Neural progenitor cell (in vitro differentiated cells): ENCODE measurements at regions not wholly inside any gene's neighbourhood (a gene's known extent, or its start where the extent isn't known, plus 50 kb on each side); places are given as distances from the start of the nearest gene placed in this dataset. TPM values are rescaled to one million over a fixed set of nuclear protein-coding genes. Genes with fewer than 3 reads are reported as not detected.
A peak's percentile ranks its signal among the peaks of the same experiment; 100 is the strongest.

Experiments
- DNase-seq: peaks from one replicate; pipeline ENCODE4 v3.0.0-alpha.2; 2016; ENCODE audit warnings: low spot score
- H2AFZ ChIP-seq: fragments of 200-600 bp; sonication (generic); replicated peaks from 2 replicates; pipeline ENCODE4 v1.6.1; 2016; ENCODE audit warnings: antibody characterized with exemption
- H3F3A ChIP-seq: fragments of 200-600 bp; sonication (generic); 2 replicates; pipeline ENCODE4 v1.6.1; 2016; ENCODE audit warnings: antibody characterized with exemption, low read depth
- H3K27ac ChIP-seq: fragments of 200-600 bp; sonication (generic); 2 replicates; pipeline ENCODE4 v1.5.1; 2016; ENCODE audit warnings: mild to moderate bottlenecking
- H3K27me3 ChIP-seq: fragments of 200-600 bp; sonication (generic); 2 replicates; pipeline ENCODE4 v1.6.1; 2016; ENCODE audit warnings: mild to moderate bottlenecking, moderate library complexity
- H3K36me3 ChIP-seq: fragments of 200-600 bp; sonication (generic); 2 replicates; pipeline ENCODE4 v1.5.1; 2016
- H3K4me1 ChIP-seq: fragments of 200-600 bp; sonication (generic); 2 replicates; pipeline ENCODE4 v1.6.1; 2016; ENCODE audit warnings: mixed run types
- H3K4me2 ChIP-seq: fragments of 200-600 bp; sonication (generic); 2 replicates; pipeline ENCODE4 v1.6.1; 2016
- H3K4me3 ChIP-seq: fragments of 200-600 bp; sonication (generic); 2 replicates; pipeline ENCODE4 v1.5.1; 2016
- H3K79me2 ChIP-seq: fragments of 200-600 bp; sonication (generic); 2 replicates; pipeline ENCODE4 v1.6.1; 2016; ENCODE audit warnings: low read depth
- H3K9ac ChIP-seq: fragments of 200-600 bp; sonication (generic); 2 replicates; pipeline ENCODE4 v1.6.1; 2016
- H3K9me3 ChIP-seq: fragments of 200-600 bp; sonication (generic); 2 replicates; pipeline ENCODE4 v1.5.1; 2016; ENCODE audit warnings: low read depth
- H4K20me1 ChIP-seq: fragments of 200-600 bp; sonication (generic); 2 replicates; pipeline ENCODE4 v1.6.1; 2016; ENCODE audit warnings: low read depth
- H3K27ac Mint-ChIP-seq: 3 replicates; pipeline ENCODE4 v1.8.0; 2021; ENCODE audit warnings: mixed read lengths
- H3K27me3 Mint-ChIP-seq: 2 replicates; pipeline ENCODE4 v1.8.0; 2022; ENCODE audit warnings: low read depth, mild to moderate bottlenecking, inconsistent platforms, moderate library complexity, mixed read lengths; ENCODE audit not compliant: insufficient read depth
- H3K36me3 Mint-ChIP-seq: 3 replicates; pipeline ENCODE4 v1.8.0; 2021; ENCODE audit warnings: mixed read lengths
- H3K4me1 Mint-ChIP-seq: 3 replicates; pipeline ENCODE4 v1.8.0; 2021; ENCODE audit warnings: mixed read lengths
- H3K4me3 Mint-ChIP-seq: 3 replicates; pipeline ENCODE4 v1.8.0; 2021; ENCODE audit warnings: mild to moderate bottlenecking, moderate library complexity, mixed read lengths
- H3K9me3 Mint-ChIP-seq: 3 replicates; pipeline ENCODE4 v1.8.0; 2020; ENCODE audit warnings: mixed read lengths
- EZH2 ChIP-seq: fragments of 200-600 bp; sonication (generic); IDR thresholded peaks from 2 replicates; pipeline ENCODE4 v1.6.1; 2017; ENCODE audit warnings: antibody characterized with exemption, mild to moderate bottlenecking, moderate library complexity
- EZH2phosphoT487 ChIP-seq: fragments of 200-600 bp; sonication (generic); IDR thresholded peaks from 2 replicates; pipeline ENCODE4 v1.6.1; 2017; ENCODE audit warnings: antibody characterized with exemption
- microRNA counts: library from miRNA; unstranded; fragments of <30 nt; microRNA quantifications from one replicate; lab custom pipeline; 2016
- small RNA-seq: library from RNA; depleted of rRNA; stranded (forward); fragments of <200 nt; gene quantifications from one replicate; pipeline ENCODE3, GENCODE V24; 2015
- TF ChIP-seq, protein P1 (sequence below): fragments of 200-600 bp; sonication (generic); IDR thresholded peaks from 2 replicates; pipeline ENCODE4 v1.5.1; 2017; ENCODE audit warnings: antibody characterized with exemption, mild to moderate bottlenecking

- Histone ChIP-seq H3K27me3 (no peaks in the 10 kb centered on the region), H3K9me3 (peaks cover 3% of the 10 kb centered on the region), H2AFZ (no peak overlapping the region), H3K4me3 (no peak overlapping the region), H3K4me2 (peak overlapping the region; percentile 43), H3K9ac (no peak overlapping the region), H3F3A (peaks cover 19% of the 10 kb centered on the region), H3K4me1 (peaks cover 31% of the 10 kb centered on the region), H3K27ac (no peak overlapping the region), H4K20me1 (no peaks in the 10 kb centered on the region), H3K36me3 (no peaks in the 10 kb centered on the region), H3K79me2 (no peaks in the 10 kb centered on the region)
- Mint-ChIP-seq H3K27ac (peak overlapping the region; percentile 89), H3K27me3 (peaks cover 5% of the 10 kb centered on the region), H3K4me3 (peak overlapping the region; percentile 70), H3K4me1 (peaks cover 70% of the 10 kb centered on the region), H3K9me3 (no peaks in the 10 kb centered on the region), H3K36me3 (no peaks in the 10 kb centered on the region)
- peak; percentile 16 for DNase-seq
- TF ChIP-seq EZH2, result no peak
- TF ChIP-seq EZH2phosphoT487, result no peak
- TF ChIP-seq, protein P1, sequence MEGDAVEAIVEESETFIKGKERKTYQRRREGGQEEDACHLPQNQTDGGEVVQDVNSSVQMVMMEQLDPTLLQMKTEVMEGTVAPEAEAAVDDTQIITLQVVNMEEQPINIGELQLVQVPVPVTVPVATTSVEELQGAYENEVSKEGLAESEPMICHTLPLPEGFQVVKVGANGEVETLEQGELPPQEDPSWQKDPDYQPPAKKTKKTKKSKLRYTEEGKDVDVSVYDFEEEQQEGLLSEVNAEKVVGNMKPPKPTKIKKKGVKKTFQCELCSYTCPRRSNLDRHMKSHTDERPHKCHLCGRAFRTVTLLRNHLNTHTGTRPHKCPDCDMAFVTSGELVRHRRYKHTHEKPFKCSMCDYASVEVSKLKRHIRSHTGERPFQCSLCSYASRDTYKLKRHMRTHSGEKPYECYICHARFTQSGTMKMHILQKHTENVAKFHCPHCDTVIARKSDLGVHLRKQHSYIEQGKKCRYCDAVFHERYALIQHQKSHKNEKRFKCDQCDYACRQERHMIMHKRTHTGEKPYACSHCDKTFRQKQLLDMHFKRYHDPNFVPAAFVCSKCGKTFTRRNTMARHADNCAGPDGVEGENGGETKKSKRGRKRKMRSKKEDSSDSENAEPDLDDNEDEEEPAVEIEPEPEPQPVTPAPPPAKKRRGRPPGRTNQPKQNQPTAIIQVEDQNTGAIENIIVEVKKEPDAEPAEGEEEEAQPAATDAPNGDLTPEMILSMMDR, result no peak
These were observed 50.4 kb upstream of the CCDC160 start for GRCh38 chrX:134186362-134187121.

MicroRNAs encoded in the stretch of these regions (microRNA counts, 767-probe panel; counts per million panel counts)
- microRNA hsa-miR-106a-5p+hsa-miR-17-5p (lab: Ali Mortazavi, UCI) (13,534 counts per million, percentile 100 among the panel's probes with 10 or more counts), microRNA hsa-miR-18b-5p (lab: Ali Mortazavi, UCI) (8,618 counts per million, percentile 95 among the panel's probes with 10 or more counts), microRNA hsa-miR-363-3p (lab: Ali Mortazavi, UCI) (11,735 counts per million, percentile 98 among the panel's probes with 10 or more counts)

Small RNA genes lying in the stretch of these regions (small RNA-seq; reads per million reads assigned to genes)
- not detected for gene RF00019
- gene TIMM8BP2, result not detected
